HK-2 (cell line): ENCODE measurements at regions not wholly inside any gene's neighbourhood (a gene's known extent, or its start where the extent isn't known, plus 50 kb on each side); places are given as distances from the start of the nearest gene placed in this dataset.

Experiments
- DNase-seq: peaks from one replicate; pipeline ENCODE4 v3.0.0-alpha.2; 2018; ENCODE audit not compliant: unreplicated experiment

DNA sequence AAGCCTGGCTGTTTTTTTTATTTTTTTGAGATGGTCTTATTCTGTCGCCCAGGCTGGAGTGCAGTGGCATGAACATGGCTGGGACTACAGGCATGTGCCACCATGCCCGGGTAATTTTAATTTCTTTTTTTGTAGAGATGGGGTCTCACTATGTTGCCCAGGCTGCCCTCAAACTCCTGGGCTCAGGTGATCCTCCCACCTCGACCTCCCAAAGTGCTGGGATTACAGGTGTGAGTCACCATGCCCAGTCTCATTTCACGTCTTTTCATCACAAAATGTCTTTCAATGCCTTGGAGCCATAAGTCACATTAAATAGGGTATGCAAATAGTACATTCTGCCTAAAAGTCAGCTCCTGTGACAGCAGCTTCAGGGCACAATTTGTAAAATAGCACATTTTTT is 52.8 kb downstream of the SOX2 start:
- no peak for DNase-seq

DNA sequence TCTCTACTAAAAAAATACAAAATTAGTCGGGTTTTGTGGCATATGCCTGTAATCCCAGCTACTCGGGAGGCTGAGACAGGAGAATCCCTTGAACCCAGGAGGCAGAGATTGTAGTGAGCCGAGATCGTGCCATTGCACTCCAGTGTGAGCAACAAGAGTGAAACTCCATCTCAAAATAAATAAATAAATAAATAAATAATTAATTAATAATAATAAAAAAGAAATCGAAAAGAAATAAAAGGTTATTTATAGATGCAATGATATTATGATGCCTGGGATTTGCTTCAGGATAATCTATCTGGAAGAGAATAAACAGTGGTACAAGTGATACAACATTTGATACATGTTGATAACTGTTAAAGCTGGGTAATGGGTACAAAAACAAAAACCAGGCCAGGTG is 58.6 kb downstream of the SOX2 start:
- no peak for DNase-seq

DNA sequence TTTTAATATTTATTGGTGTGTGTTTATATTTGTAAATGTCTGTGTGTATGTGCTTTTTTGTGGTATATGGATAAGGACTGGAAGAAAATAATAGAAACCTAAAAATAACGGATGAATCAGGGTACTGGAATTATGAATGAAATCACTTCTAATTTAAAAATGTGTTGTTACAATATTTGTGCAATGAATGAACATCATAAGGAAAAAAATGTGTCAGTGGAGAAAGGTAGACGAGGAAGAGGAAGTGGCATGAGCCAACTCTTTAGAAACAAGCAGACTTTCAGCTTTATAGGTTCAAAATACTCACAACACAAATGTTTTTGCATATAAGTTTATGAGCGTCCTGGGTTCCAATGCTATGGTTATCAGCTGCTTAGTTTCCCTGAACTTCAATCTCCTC is 59.4 kb downstream of the SOX2 start:
- DNase-seq = no peak

DNA sequence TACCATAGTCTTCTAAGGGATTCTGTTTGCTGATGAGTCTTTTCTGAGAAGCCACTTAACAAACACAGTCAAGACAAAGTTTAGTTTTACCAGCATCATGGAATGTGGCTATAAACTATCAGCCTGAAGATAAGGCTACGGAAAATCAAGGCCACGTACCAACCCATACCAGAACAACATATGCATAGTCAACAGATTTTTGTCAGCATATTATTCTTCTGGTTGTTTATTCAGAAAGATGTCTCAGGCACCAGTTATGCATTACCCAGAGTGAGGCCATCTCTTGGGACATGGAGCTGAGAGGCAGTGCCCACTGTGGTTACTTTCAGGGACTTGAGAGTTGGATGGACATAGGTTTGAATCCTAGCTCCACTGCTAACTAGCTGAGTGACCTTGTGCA is 60.4 kb downstream of the SOX2 start:
- DNase-seq = no peak

DNA sequence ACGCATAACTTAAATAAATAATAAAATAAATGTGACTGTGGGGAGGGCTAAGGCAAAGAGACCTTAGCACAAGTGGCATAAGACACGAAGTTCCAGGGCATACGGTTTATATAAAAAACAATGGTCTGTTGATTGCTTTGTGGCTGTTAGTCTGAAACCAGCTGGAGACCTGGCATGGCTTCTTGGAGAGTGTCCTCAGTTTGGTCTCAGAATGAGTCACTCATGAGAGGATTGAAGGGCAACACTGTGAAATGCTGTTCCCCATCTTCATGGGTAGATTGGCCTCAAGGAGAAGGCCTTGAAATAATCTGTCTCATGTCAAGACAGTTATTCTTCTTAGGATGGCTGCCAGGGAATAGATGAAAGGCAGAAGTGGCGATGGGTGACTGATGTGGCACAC is 62.2 kb downstream of the SOX2 start:
- DNase-seq = no peak

DNA sequence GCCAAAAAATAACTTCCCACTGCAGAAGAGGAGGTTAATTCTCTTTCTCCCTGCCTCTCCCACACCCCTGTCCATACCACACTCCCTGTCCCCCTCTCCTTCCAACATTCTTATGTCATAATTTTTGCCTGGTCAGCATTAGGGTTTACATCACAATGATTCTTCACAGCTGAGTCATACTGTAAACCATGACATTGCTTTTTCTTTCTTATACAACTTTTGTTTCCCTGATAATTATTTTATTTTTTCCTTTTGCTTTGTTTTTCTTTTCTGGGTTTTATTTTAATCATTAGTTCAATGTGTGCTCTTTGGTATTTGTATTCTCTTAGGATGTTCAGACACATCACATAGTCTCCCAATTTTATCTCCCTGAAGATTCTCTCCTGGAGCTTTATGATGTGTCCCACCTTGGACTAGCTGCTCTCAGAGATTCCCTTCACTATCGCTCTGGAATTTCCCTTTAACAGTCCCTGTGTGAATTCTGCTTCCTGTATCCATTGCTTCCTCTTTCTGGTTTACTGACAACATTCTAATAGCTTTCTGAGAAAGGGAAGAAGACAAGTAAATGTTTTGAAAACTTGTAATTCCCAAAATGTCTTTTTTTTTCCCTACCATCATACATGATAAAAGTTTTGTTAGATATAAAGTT is 70.7 kb downstream of the SOX2 start:
- no peak for DNase-seq

DNA sequence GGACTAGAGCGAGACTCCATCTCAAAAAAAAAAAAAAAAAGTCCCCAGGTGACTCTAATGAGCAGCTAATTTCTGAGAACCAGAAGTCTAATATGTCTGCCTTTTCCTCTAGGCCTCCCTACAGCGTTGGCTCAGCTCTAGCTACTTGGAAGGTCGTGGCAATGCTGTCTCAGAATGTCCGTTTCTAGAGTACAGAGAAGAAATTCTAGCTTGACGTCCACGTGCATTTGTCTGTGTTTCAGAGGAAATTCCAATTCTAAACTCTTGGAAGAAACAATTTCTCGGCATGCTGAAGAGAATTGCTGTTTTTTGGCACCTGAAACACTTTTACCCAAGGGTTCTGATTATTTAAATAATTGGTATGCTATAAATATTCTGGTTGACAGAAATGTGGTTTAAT is 78.8 kb downstream of the SOX2 start:
- no peak for DNase-seq

DNA sequence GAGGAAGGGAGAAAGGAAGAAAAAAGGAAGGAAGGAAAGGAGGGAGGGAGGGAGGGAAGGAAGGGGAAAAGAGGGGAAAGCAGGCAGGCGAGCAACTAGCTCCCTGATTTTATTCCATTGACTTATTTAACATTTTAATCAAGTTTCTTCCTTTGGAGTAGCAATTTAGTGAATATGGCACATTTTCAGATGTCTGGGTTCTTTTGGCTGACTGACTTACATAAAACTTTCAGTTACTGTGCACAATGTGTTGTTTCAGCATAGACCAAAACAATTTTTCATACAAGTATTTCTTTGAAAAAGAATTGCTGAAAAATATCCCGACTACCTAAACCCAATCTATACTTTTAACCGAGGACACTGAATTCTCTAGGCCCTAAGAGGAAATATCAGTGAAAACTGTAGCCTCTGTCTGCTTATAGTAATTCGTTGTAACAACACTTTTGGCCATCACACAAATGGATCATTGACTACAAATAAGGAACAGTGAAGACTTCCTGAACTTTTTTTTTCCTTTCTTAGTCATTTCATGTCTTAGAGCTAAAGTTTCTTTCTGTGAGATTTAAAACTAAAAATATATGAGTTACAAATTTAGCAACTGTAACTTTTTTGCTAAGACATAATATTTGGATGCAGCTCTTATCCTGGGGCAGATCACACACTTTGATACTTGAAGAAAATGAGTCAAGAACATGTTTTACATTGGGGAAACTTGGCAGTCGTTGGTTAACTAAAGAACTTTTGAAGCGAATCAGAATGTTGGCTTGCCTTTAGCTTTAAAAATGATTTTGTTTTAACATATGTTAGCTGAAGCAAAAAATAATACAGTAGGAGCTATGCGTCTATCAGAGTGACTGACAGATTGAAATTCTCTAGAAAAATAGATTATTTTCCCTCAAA is 79.6 kb downstream of the SOX2 start:
- no peak for DNase-seq

DNA sequence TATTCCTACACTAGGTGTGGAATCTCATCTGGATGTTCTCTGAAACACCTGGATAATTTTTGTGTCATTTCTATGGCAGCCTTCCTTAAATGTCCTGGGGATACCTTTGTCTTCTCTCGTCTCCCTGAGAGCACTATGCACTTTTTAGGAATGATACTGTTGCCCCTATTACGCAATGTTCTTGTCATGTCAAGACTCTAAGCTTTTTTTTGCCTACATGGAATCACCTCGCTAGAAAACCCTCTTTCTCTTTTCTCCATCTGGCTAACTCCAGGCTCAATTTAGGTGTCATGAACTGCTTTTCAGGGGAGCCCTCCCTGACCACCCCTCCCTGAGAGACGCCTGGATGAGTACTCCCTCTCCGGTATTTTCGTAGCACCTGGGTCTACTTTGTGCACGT is 81.3 kb downstream of the SOX2 start:
- no peak for DNase-seq

DNA sequence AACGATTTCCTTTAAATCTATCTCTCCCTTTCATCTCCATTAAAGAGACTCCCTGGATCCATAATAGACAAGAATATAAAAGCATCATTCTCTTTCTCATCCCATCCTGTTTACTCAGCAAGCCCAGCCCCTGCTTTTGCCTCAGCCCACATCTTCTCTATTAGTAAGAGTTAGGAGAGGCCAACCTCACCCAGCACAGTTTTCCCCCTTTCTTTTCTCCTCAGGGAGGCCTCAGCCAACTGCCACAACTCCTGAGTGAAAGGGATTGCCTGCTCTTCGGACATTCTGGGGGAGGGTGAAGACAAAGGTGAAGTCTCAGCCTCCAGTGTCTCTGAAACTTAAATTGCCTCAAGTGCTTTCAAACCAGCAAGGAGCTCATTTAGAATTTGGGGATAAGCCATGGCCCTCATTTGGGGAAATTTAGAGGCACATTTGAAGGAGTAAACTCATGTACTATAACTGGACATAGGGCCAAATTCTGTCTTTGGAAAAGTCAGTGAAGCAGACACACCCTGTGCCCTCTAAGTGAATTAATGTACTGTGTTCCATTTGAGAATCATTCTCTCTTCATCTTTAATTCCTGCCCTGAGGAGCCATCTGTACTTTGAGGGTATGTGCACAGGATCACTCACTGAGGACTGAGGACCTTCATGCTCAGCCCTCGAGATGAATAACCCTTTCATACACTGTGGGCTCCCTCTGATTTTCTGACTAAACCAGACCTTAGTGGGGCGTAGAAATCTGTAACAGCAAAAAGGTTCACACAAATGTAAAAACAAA is 82.5 kb downstream of the SOX2 start:
- DNase-seq = no peak

DNA sequence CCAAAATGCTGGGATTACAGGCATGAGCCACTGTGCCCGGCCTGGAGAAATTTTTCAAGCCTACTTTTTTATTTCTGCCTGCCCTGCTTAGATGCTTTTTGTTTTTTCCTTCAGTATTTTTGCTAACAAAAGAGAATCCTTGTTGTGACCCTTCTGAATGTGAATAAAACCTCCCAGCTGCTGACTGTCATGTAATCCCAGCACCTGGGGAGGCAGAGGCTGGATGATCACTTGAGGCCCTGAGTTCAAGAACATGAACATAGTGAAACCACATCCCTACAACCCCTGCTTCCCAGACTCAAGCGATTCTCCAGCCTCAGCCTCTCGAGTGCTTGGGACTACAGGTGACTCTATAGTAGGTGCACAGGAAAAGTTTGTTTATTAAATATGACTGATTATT is 84.9 kb downstream of the SOX2 start:
- no peak for DNase-seq

DNA sequence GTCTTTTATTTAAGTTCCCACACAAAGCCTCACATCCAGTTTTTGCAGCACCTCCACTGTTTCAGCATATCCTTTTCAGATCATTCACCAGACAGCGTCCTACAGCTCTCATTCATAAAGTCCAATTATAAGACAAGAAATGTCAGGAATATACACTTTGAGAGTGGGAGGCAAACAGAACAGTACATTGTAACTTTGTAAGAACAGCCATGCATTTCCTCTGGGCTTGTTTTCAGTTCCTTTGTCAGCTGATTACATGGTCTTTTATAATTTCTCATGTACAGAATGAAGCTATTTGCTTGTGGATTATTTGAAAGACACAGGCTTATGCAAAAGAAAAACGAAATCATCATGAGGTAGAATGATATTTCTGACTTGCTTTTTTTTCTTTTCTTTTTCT is 85.7 kb downstream of the SOX2 start:
- no peak for DNase-seq

DNA sequence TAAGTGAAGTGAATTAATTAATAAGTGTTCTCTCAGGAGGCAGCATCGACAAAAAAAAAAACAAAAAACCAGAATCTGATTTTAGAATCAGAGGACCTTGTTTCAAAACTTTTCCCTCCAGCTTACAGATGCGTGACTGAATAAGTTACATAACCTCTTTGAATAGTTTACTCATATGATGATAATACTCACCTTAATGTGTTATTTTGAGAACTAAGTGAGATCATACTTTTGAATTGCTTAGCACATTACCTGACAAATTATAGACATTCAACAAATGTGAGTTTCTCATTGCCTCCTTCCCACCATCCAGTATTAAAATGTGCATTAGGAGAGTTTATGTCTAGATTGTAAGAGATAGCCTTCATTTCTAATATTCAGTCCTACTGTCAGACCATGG is 94.0 kb downstream of the SOX2 start:
- no peak for DNase-seq

DNA sequence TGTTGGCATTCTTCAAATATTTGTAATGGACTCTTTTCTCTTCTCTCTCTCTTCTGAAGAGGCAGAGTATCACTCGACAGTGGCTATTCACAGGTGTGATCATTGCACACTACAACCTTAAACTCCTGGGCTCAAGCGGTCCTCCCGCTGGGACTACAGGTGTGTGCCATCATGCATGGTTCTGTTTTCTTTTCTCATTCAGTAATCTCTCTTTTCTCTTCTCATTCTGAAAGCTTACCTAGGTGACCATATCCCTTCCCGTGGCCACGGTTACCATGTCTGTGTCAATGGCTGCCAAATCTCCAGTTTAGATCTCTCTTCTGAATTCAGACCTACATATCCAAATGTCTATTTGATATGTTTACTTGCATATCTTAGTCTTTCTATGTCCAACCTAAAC is 96.3 kb downstream of the SOX2 start:
- no peak for DNase-seq

DNA sequence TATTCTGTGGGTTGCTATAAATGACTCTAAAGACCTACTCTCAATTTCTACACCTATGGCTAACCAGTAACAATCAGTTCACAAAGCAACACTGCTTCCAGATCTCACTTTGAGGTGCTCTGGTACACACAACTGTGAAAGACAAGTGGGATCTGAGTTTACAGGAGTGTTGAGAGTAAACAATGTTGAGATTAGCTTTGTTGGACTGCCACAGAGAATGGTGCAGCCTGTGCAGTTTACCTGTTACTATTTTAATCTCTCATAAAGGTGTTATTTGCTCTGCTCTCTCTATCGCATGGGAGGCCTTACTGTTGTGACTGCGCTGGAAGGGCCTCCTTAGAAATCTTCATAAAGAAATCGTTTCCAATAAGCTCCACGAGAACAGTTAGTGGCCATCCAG is 112.0 kb downstream of the SOX2 start:
- no peak for DNase-seq

DNA sequence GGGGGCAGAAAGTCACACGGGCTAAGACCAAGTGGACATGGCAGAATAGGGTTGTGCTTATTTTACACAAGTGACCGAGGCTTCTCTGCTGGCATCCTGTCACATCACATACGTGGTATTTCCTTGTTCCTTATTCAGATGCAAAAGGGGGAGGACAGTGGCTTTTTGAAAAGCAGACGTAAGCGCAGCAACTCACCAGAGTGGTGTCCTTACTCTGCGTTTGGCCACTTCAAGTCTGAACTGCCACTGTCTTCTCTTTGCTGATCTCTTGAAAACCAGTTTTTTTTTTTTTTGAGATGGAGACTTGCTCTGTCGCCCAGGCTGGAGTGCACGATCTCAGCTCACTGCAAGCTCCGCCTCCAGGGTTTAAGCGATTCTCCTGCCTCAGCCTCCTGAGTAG is 113.2 kb downstream of the SOX2 start:
- DNase-seq = no peak

DNA sequence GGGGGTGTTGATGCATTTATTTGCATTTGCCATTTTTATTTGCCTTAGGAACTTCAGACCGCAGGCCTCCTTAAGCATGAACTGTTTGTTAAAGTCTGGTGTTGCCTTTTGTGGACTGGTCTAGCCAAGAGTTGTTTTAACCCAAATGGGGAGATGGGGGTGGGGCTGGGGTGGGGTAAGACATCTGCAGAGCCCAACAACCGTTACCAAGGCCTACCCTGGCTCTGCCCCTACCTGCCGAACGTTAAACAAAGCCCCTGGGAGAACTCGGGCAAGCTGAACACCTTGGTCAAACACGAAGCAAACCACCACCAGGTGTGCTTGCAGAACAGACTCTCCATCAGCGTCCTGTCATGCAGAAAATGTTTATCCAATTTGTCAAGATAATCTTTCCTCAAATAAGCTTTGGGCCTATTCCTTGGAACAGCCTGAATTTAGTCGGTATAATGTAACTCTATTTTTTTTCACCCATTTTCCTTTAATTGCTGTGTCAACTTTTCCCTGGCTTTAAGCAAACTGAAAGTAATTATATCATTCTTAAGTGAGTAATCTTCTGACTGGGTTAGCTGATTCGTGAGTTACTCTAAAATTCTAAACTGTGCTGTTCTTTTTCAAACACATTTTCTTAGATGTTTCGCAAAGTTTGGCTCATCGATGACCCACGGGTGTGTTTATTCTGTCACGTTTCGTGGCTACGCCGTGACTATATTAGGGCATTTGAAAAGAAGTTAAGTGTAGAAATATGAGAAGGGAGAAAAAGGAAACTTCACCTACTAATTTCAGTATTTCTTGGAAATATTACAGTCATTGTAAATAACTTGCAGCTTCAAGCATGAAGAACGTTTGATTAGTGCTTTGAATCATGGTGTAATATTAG is 127.6 kb downstream of the SOX2 start:
- DNase-seq = no peak

DNA sequence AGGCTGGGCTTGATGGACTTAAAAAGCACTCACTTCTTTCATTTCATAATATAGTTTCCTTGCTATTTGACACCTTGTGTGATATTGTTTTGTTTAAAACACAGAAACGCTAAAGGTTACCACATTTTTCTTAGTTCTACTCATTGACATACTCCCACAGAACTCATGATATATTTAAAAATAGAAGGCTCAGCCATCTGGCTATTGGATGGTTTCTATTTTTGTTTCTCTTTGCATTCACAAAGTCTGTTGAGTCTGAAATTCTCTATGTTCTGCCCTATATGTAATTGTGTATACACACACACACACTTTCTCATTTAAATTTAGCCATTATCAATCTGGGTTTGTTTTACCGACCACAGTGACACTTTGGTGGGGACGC is 128.2 kb downstream of the SOX2 start:
- no peak for DNase-seq

DNA sequence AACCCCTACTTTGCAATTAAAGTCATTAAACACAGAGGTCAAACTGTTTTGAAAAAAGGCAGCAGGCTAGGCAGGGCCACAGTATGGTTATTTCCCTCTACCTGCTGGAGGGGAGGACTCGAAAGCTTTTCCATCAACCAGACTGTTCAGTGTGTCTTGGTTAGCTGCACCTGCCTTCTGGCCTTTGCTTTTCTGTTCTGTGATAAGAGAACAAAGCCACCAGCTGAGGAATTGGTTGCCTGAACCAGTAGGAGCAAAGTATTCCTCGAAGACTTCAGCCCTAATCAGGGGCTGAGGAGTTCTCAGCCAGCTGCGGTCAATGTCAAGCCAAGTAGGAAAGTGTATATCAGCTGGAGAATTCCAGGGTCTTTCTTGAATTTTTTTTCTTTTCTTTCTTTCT is 132.5 kb downstream of the SOX2 start:
- DNase-seq = no peak

DNA sequence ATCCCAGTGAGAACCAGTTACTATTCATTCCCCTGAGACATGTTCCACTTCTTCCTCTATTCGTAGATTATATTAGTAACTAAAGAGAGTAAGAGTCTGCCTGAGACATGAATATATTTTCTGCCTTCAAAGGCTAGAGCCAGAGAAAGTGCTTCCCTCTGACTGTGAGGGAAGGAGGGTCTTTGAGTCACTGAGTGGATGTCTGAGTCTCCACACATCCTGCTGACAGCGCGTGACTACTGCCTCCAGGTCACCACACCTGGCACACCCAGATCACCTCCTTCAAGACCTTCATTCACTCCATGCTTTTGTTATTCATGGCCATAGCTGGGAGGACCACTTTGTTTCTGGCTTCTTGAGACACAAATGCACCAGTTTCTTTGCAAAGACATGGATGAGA is 135.6 kb downstream of the SOX2 start:
- DNase-seq = no peak

DNA sequence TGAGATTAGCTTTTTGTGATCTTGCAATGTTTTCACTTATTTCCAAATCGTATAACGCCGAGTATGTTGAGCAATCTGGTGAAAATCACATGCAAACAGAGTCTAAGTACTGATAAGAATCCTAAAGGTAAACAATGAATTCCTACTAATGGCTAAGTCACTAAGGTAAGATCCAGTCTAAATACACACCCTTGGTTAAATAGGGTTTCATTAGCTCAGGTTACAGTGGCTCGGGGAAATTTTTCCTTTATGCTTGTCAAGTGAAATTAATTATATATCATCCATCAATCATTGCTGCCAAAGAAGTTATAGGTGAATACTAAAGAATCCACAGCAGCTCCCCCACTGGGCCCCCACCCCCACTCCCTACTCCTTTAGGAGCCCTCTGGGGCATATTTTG is 139.3 kb downstream of the SOX2 start:
- DNase-seq = no peak

DNA sequence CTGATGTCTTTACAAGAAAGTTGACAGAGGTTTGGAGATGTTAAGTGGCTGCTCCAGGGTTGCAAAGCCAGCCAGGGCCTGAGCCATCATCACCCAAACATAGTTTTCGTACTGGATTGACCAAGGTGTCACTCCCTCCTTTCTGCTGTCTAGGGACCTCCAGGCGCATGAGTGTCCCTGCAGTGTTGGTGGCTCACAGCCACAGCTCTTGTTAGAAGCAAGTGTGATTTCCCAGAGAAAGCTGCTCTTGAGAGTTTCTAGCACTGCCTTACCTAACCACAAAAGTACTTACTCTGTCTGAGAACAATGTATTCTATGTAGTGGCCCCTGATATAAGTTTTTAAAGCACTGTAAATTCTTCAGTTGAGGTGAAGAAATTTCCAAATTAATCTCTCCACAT is 144.1 kb downstream of the SOX2 start:
- no peak for DNase-seq
